Mesenchymal stem cell (in vitro differentiated cells and primary cell): ENCODE measurements at regions not wholly inside any gene's neighbourhood (a gene's known extent, or its start where the extent isn't known, plus 50 kb on each side); places are given as distances from the start of the nearest gene placed in this dataset.

Experiments
- DNase-seq: peaks from one replicate; pipeline ENCODE4 v3.0.0-alpha.2; 2013
- H2AFZ ChIP-seq: one replicate; pipeline ENCODE4 v1.6.1; 2013; ENCODE audit warnings: low read depth, mild to moderate bottlenecking, control low read depth, inconsistent platforms, low read length, moderate library complexity
- H2AK5ac ChIP-seq: 2 replicates; pipeline ENCODE4 v1.6.1; 2013; ENCODE audit warnings: low read length, moderate library complexity, mild to moderate bottlenecking, inconsistent platforms; ENCODE audit not compliant: severe bottlenecking
- H2BK120ac ChIP-seq: one replicate; pipeline ENCODE4 v1.6.1; 2013; ENCODE audit warnings: low read depth, mild to moderate bottlenecking, inconsistent platforms, low read length, moderate library complexity
- H2BK12ac ChIP-seq, 2 experiments: one replicate each; pipeline ENCODE4 v1.6.1; 2013; ENCODE audit warnings: inconsistent platforms in 2 of 2, low read length in 2 of 2, mild to moderate bottlenecking in 2 of 2, moderate library complexity in 2 of 2, control low read depth in 1 of 2
- H2BK15ac ChIP-seq: one replicate; pipeline ENCODE4 v1.6.1; 2013; ENCODE audit warnings: mild to moderate bottlenecking, low read depth, inconsistent platforms; ENCODE audit not compliant: poor library complexity, severe bottlenecking
- H2BK5ac ChIP-seq: 2 replicates; pipeline ENCODE4 v1.6.1; 2013; ENCODE audit warnings: low read depth, mild to moderate bottlenecking, low read length, control low read depth, inconsistent platforms; ENCODE audit not compliant: poor library complexity, severe bottlenecking
- H3K14ac ChIP-seq, 2 experiments: one replicate each; pipeline ENCODE4 v1.6.1; 2013; ENCODE audit warnings: inconsistent platforms in 2 of 2, low read length in 2 of 2, control low read depth in 1 of 2, mild to moderate bottlenecking in 1 of 2, moderate library complexity in 1 of 2
- H3K18ac ChIP-seq, 2 experiments: one replicate each; pipeline ENCODE4 v1.6.1; 2013; ENCODE audit warnings: inconsistent platforms in 2 of 2, low read length in 2 of 2, control low read depth in 1 of 2, low read depth in 1 of 2, mild to moderate bottlenecking in 1 of 2
- H3K23ac ChIP-seq, 2 experiments: one replicate each; pipeline ENCODE4 v1.6.1; 2013; ENCODE audit warnings: inconsistent platforms in 2 of 2, low read length in 2 of 2, mild to moderate bottlenecking in 2 of 2, moderate library complexity in 2 of 2, control low read depth in 1 of 2
- H3K27ac ChIP-seq: 2 replicates; pipeline ENCODE4 v1.5.1; 2013; ENCODE audit warnings: mild to moderate bottlenecking, moderate library complexity, low read length, control low read depth, inconsistent platforms; ENCODE audit not compliant: poor library complexity, severe bottlenecking
- H3K27me3 ChIP-seq, 2 experiments: 2 replicates each; pipeline versions ENCODE4 v1.6.1 to v1.7.0; 2013; ENCODE audit warnings: low read length in 2 of 2, mild to moderate bottlenecking in 2 of 2, moderate library complexity in 2 of 2, control low read depth in 1 of 2, inconsistent platforms in 1 of 2; ENCODE audit not compliant: control insufficient read depth in 1 of 2, insufficient read depth in 1 of 2
- H3K36me3 ChIP-seq, 2 experiments: 2 replicates each; pipeline versions ENCODE4 v1.6.1 to v1.7.0; 2013; ENCODE audit warnings: low read length in 2 of 2, control low read depth in 1 of 2, inconsistent platforms in 1 of 2, low read depth in 1 of 2, mild to moderate bottlenecking in 1 of 2; ENCODE audit not compliant: insufficient read depth in 2 of 2, control insufficient read depth in 1 of 2
- H3K4ac ChIP-seq, 2 experiments: one replicate each; pipeline ENCODE4 v1.6.1; 2013; ENCODE audit warnings: inconsistent platforms in 2 of 2, low read length in 2 of 2, mild to moderate bottlenecking in 2 of 2, moderate library complexity in 2 of 2, control low read depth in 1 of 2, low read depth in 1 of 2
- H3K4me1 ChIP-seq: 2 replicates; pipeline ENCODE4 v1.6.1; 2013; ENCODE audit warnings: low read depth, low read length, control low read depth; ENCODE audit not compliant: control insufficient read depth, insufficient read depth
- H3K4me2 ChIP-seq: 2 replicates; pipeline ENCODE4 v1.6.1; 2013; ENCODE audit warnings: low read length, mild to moderate bottlenecking, inconsistent platforms; ENCODE audit not compliant: poor library complexity, severe bottlenecking
- H3K4me3 ChIP-seq, 2 experiments: 2 replicates each; pipeline versions ENCODE4 v1.5.1 to v1.7.0; 2013; ENCODE audit warnings: low read length in 2 of 2, mild to moderate bottlenecking in 2 of 2, control low read depth in 1 of 2, low read depth in 1 of 2; ENCODE audit not compliant: insufficient read depth in 1 of 2
- H3K79me1 ChIP-seq: replicated peaks from 2 replicates; pipeline ENCODE4 v1.6.1; 2013; ENCODE audit warnings: mild to moderate bottlenecking, control low read depth, low read length, inconsistent platforms; ENCODE audit not compliant: poor library complexity, severe bottlenecking
- H3K9ac ChIP-seq: 2 replicates; pipeline ENCODE4 v1.7.0; 2013; ENCODE audit warnings: mild to moderate bottlenecking, low read length, moderate library complexity
- H3K9me3 ChIP-seq: 2 replicates; pipeline ENCODE4 v1.7.0; 2013; ENCODE audit warnings: mild to moderate bottlenecking, low read length; ENCODE audit not compliant: control insufficient read depth
- H4K8ac ChIP-seq: one replicate; pipeline ENCODE4 v1.6.1; 2013; ENCODE audit warnings: inconsistent platforms, mild to moderate bottlenecking, low read length, moderate library complexity
- H4K91ac ChIP-seq: one replicate; pipeline ENCODE4 v1.6.1; 2013; ENCODE audit warnings: mild to moderate bottlenecking, low read length, inconsistent platforms
- WGBS: methylation state at CpG from one replicate; pipeline ENCODE4 v1.1.7; 2013; ENCODE audit warnings: mixed read lengths; 5-methylcytosine and 5-hydroxymethylcytosine counted together

DNA sequence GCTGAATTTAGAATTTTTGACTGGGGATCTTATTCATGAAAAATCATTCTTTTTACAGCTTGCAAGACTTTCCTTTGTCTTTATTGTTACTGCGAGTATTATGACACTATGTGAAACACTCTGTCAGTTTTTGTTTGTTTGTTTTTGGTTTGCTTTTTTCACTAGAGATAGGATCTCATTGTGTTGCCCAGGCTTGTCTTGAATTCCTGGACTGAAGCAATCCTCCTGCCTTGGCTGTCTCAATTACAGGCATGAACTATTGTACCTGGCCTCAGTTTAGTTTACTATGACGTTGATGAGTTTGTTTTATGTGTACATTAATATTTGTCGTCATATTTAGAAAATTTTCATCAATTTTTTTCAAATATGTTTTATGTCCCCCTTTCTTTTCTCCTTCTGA lies 1030.0 kb upstream of the PRR20A start:
- Histone ChIP-seq H3K9me3 (peaks cover 12% of the 10 kb centered on the region), H3K9ac (no peak overlapping the region), H2BK15ac (no peak overlapping the region), H3K4me1 (no peaks in the 10 kb centered on the region), H2AFZ (no peak overlapping the region), H2BK120ac (no peak overlapping the region), H3K27ac (no peak overlapping the region), H3K14ac (no peak overlapping the region), H4K91ac (no peak overlapping the region), H3K18ac (no peak overlapping the region), H4K8ac (no peak overlapping the region), H3K4me3 (no peak overlapping the region), H2AK5ac (no peak overlapping the region), H3K4ac (no peak overlapping the region), H3K79me1 (no peaks in the 10 kb centered on the region), H3K4me2 (no peak overlapping the region), H2BK5ac (no peak overlapping the region), H3K36me3 (no peaks in the 10 kb centered on the region), H3K27me3 (no peaks in the 10 kb centered on the region), H3K23ac (no peak overlapping the region), H2BK12ac (no peak overlapping the region)
- WGBS, result 82% methylated on average over 1 of the region's 3 CpGs
- no peak for DNase-seq

DNA sequence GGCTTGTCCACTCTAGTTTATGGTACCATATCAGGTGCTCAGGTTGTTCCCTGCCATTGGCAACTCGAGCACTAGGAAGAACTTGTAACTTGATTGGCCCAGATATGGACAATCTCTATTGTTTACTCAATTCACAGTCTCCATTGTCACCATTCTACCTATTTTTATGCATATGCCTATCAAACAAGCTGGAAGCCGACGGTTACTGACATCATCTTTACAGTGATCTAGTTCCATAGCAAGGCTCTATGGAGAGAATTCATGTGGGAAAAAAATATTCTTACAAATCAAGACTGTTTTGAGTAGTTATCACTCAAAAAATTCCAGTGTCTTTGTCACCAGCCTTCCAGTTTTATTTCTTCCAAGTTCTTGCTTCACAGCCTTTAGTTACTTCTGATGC lies 1006.2 kb upstream of the PRR20A start:
- Histone ChIP-seq H2BK5ac (no peak overlapping the region), H3K4me1 (no peaks in the 10 kb centered on the region), H3K4ac (no peak overlapping the region), H3K4me3 (no peak overlapping the region), H3K14ac (no peak overlapping the region), H3K9ac (no peak overlapping the region), H3K79me1 (no peaks in the 10 kb centered on the region), H2BK12ac (no peak overlapping the region), H3K36me3 (no peaks in the 10 kb centered on the region), H4K8ac (no peak overlapping the region), H2AFZ (no peak overlapping the region), H3K9me3 (peaks cover 11% of the 10 kb centered on the region), H3K27ac (no peak overlapping the region), H2BK120ac (no peak overlapping the region), H2BK15ac (no peak overlapping the region), H3K18ac (no peak overlapping the region), H2AK5ac (no peak overlapping the region), H3K4me2 (no peak overlapping the region), H4K91ac (no peak overlapping the region), H3K23ac (no peak overlapping the region), H3K27me3 (no peaks in the 10 kb centered on the region)
- WGBS, result 76% methylated on average over 3 of the region's 3 CpGs
- DNase-seq, result no peak

GRCh38 chr13:56166864-56167263 lies 973.9 kb upstream of the PRR20A start:
- Histone ChIP-seq H3K4me1 (no peaks in the 10 kb centered on the region), H2BK15ac (no peak overlapping the region), H3K27me3 (no peaks in the 10 kb centered on the region), H4K91ac (no peak overlapping the region), H3K23ac (no peak overlapping the region), H2BK5ac (no peak overlapping the region), H3K9me3 (peaks cover 3% of the 10 kb centered on the region), H3K4me3 (no peak overlapping the region), H3K27ac (no peak overlapping the region), H3K4me2 (no peak overlapping the region), H3K4ac (no peak overlapping the region), H2BK120ac (no peak overlapping the region), H3K9ac (no peak overlapping the region), H3K14ac (no peak overlapping the region), H2AK5ac (no peak overlapping the region), H3K79me1 (no peaks in the 10 kb centered on the region), H2BK12ac (no peak overlapping the region), H3K18ac (no peak overlapping the region), H3K36me3 (no peaks in the 10 kb centered on the region), H4K8ac (no peak overlapping the region), H2AFZ (no peak overlapping the region)
- WGBS, result 60% methylated on average over 1 of the region's 2 CpGs
- DNase-seq, result no peak

DNA sequence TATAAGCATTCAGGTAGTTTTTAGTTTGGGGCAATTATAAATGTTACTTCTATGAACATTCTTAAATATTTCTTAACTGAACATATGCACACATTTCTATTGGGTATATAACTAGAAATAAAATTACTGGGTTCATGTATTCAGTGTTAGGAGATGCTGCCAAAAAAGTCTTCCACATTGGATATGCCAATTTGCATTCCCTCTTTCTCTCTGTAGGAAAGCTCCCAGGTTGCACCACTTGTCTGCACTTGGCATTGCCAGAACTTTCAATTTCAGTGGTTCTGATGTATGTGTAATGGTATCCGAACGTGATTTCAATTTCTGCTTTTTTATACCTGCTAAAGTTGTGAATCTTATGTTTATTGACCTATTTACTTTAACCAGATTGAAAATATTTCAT lies 972.1 kb upstream of the PRR20A start:
- H3K9me3 ChIP-seq, result peaks cover 9% of the 10 kb centered on the region
- H3K27ac ChIP-seq, result no peak overlapping the region
- H3K79me1 ChIP-seq, result no peaks in the 10 kb centered on the region
- H3K4ac ChIP-seq, result no peak overlapping the region
- H3K14ac ChIP-seq, result no peak overlapping the region
- WGBS, result no CpG with 5 or more reads among the region's 2 CpGs
- no peak overlapping the region for H3K4me2 ChIP-seq
- no peak overlapping the region for H3K23ac ChIP-seq
- no peak for DNase-seq
- H2AK5ac ChIP-seq, result no peak overlapping the region
- H2BK15ac ChIP-seq, result no peak overlapping the region
- no peak overlapping the region for H2BK12ac ChIP-seq
- no peak overlapping the region for H2AFZ ChIP-seq
- H2BK5ac ChIP-seq, result no peak overlapping the region
- H3K9ac ChIP-seq, result no peak overlapping the region
- no peak overlapping the region for H4K91ac ChIP-seq
- H4K8ac ChIP-seq, result no peak overlapping the region
- H3K27me3 ChIP-seq, result no peaks in the 10 kb centered on the region
- H3K4me3 ChIP-seq, result no peak overlapping the region
- H3K4me1 ChIP-seq, result no peaks in the 10 kb centered on the region
- H3K18ac ChIP-seq, result no peak overlapping the region
- H3K36me3 ChIP-seq, result no peaks in the 10 kb centered on the region
- no peak overlapping the region for H2BK120ac ChIP-seq
